ENCODE measurements at regions not wholly inside any gene's neighbourhood (a gene's known extent, or its start where the extent isn't known, plus 50 kb on each side); places are given as distances from the start of the nearest gene placed in this dataset.

- TF ChIP-seq E2F6 (IDR thresholded peaks at IDR 0.05; ENCODE audit: borderline replicate concordance in 1 of 2, extremely low read depth in 1 of 2, insufficient read depth in 1 of 2, insufficient read length in 1 of 2, low read depth in 1 of 2, low read length in 1 of 2, poor library complexity in 1 of 2, severe bottlenecking in 1 of 2) = no peak
- TF ChIP-seq CBFA2T2 (conservative IDR thresholded peaks at IDR 0.05) = no peak
- no peak for TF ChIP-seq ZFP30 (CRISPR knock-in tag; IDR thresholded peaks at IDR 0.05; ENCODE audit: borderline replicate concordance)
- TF ChIP-seq CHD4 (IDR thresholded peaks at IDR 0.05; ENCODE audit: insufficient read depth, insufficient replicate concordance, low read depth, low read length, poor library complexity, severe bottlenecking) = no peak
- no peak for TF ChIP-seq ZNF511 (CRISPR knock-in tag; IDR thresholded peaks at IDR 0.05)
- TF ChIP-seq, protein P1, sequence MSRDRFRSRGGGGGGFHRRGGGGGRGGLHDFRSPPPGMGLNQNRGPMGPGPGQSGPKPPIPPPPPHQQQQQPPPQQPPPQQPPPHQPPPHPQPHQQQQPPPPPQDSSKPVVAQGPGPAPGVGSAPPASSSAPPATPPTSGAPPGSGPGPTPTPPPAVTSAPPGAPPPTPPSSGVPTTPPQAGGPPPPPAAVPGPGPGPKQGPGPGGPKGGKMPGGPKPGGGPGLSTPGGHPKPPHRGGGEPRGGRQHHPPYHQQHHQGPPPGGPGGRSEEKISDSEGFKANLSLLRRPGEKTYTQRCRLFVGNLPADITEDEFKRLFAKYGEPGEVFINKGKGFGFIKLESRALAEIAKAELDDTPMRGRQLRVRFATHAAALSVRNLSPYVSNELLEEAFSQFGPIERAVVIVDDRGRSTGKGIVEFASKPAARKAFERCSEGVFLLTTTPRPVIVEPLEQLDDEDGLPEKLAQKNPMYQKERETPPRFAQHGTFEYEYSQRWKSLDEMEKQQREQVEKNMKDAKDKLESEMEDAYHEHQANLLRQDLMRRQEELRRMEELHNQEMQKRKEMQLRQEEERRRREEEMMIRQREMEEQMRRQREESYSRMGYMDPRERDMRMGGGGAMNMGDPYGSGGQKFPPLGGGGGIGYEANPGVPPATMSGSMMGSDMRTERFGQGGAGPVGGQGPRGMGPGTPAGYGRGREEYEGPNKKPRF (IDR thresholded peaks at IDR 0.05; ENCODE audit: low read depth, low read length) = no peak
- no peak for TF ChIP-seq HSF4 (CRISPR knock-in tag; IDR thresholded peaks at IDR 0.05; ENCODE audit: borderline replicate concordance)
- no peak for TF ChIP-seq GATA2 (CRISPR knock-in tag; IDR thresholded peaks at IDR 0.05)
- TF ChIP-seq LARP7 (IDR thresholded peaks at IDR 0.05) = no peak
- TF ChIP-seq NFIX (CRISPR knock-in tag; IDR thresholded peaks at IDR 0.05; ENCODE audit: low read depth) = no peak
Observed at GRCh38 chr1:117732956-117733355, 127.1 kb downstream of the TENT5C start (continued).
